ENCODE measurements at regions not wholly inside any gene's neighbourhood (a gene's known extent, or its start where the extent isn't known, plus 50 kb on each side); places are given as distances from the start of the nearest gene placed in this dataset.

DNA sequence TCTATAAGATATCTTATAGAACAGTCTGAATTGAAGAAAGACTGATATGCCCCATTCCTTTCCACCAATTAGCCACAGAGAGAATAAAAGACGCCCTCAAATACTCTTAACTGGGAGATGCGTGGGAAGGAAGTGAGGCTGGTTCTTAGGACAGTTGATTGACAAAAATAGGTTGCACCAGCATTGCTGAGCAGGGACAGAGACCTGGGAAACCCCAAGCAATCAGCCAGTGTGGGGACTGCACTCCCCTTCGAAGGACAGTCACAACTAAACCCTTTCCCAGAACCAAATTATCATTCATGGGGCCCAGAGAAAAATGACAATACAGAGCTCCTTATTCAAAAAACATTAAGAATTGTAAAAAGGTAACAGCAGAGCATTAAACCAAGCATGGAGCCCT is 196.9 kb upstream of the GHITM start:
- TF ChIP-seq, protein P1, sequence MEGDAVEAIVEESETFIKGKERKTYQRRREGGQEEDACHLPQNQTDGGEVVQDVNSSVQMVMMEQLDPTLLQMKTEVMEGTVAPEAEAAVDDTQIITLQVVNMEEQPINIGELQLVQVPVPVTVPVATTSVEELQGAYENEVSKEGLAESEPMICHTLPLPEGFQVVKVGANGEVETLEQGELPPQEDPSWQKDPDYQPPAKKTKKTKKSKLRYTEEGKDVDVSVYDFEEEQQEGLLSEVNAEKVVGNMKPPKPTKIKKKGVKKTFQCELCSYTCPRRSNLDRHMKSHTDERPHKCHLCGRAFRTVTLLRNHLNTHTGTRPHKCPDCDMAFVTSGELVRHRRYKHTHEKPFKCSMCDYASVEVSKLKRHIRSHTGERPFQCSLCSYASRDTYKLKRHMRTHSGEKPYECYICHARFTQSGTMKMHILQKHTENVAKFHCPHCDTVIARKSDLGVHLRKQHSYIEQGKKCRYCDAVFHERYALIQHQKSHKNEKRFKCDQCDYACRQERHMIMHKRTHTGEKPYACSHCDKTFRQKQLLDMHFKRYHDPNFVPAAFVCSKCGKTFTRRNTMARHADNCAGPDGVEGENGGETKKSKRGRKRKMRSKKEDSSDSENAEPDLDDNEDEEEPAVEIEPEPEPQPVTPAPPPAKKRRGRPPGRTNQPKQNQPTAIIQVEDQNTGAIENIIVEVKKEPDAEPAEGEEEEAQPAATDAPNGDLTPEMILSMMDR (IDR thresholded peaks at IDR 0.05; ENCODE audit: insufficient read depth, low read length, poor library complexity, severe bottlenecking), result no peak
- no peaks in the 10 kb centered on the region for H3K36me3 ChIP-seq (ENCODE audit: control insufficient read depth, insufficient read depth, low read length)
- no peak overlapping the region for H3K4me3 ChIP-seq (ENCODE audit: low read depth, low read length)
- no peaks in the 10 kb centered on the region for H3K27me3 ChIP-seq (ENCODE audit: control insufficient read depth, insufficient read depth, low read length)
- no peak for DNase-seq (ENCODE audit: low read depth)

DNA sequence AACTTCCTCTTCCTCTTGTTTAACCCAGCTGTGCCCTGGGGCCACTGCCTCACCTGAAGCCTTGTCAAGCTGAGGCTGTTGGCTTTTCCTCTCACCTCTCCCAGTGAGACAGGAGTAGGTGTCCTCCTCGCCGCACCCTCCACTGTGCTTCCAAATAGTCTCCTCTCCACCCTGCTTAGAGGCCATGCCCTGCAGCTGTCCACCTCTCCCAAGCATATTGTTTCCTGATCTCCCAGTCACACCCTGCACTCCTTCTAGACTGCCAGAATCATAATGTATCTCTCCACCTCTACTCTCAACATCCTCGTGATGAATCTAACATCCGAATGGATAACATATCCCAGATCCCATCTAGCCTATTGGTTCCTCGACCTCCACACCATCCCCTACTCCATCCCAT is 196.3 kb upstream of the GHITM start:
- TF ChIP-seq, protein P1 (IDR thresholded peaks at IDR 0.05; ENCODE audit: insufficient read depth, low read length, poor library complexity, severe bottlenecking), result no peak
- Histone ChIP-seq H3K4me3 (ENCODE audit: low read depth, low read length) (no peak overlapping the region), H3K27me3 (ENCODE audit: control insufficient read depth, insufficient read depth, low read length) (no peaks in the 10 kb centered on the region), H3K36me3 (ENCODE audit: control insufficient read depth, insufficient read depth, low read length) (no peaks in the 10 kb centered on the region)
- no peak for DNase-seq (ENCODE audit: low read depth)

DNA sequence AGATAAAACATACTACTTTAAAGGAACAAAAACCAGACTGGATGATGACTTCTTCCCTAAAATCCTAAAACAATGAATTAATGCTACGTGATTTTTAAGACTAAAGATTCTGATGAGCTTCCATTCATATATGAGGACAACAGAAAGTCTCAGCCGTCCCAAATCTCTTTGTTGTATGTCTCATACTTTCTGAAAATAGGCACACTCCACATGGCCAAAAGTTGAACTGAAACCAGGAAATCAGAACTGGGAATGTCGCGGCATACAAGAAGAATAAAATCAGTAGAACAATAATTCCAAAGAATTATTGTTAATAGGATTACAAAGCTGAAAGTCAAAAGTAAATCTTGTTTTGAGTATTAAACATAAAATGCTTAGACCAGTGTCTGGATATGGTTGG is 195.4 kb upstream of the GHITM start:
- Histone ChIP-seq H3K4me3 (ENCODE audit: low read depth, low read length) (no peak overlapping the region), H3K27me3 (ENCODE audit: control insufficient read depth, insufficient read depth, low read length) (no peaks in the 10 kb centered on the region), H3K36me3 (ENCODE audit: control insufficient read depth, insufficient read depth, low read length) (no peaks in the 10 kb centered on the region)
- DNase-seq (ENCODE audit: low read depth), result no peak
- TF ChIP-seq, protein P1 (IDR thresholded peaks at IDR 0.05; ENCODE audit: insufficient read depth, low read length, poor library complexity, severe bottlenecking), result no peak

DNA sequence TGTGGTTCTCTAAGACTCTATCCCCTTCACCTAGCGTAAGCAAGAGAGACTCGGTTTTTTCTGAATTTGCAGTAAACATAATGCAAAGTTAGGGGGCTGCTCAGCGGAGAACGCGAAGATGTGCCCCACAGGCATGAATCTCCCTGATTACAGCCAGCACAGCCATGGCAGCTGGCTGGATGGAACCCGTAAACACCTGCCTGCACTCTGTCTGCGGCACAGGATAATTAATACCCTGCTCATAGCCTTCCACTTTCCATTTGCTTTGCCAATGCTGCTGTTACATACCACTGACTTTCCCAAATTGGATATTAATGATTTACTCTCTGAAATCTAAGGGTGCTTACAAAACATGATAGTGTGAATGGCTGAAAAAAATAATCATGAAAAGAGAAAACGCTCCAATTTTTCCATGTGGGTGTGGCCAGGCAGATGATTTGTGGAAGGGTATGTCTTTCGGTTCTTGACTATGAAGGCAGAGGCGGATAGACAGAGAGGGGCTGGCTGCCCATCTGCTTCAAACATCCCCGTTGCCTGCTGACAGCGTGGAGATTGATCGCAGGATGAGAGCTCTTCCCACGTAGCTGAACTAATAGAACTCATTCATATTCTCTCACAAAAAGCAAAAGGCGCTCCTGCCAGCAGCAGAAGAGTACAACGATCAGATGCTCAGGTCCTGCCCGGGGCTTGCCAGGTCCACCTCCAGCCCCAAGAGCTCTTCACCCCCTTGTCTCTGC is 193.2 kb upstream of the GHITM start:
- no peak for DNase-seq (ENCODE audit: low read depth)
- Histone ChIP-seq H3K4me3 (ENCODE audit: low read depth, low read length) (no peak overlapping the region), H3K36me3 (ENCODE audit: control insufficient read depth, insufficient read depth, low read length) (no peaks in the 10 kb centered on the region), H3K27me3 (ENCODE audit: control insufficient read depth, insufficient read depth, low read length) (no peaks in the 10 kb centered on the region)
- TF ChIP-seq, protein P1 (IDR thresholded peaks at IDR 0.05; ENCODE audit: insufficient read depth, low read length, poor library complexity, severe bottlenecking), result no peak

DNA sequence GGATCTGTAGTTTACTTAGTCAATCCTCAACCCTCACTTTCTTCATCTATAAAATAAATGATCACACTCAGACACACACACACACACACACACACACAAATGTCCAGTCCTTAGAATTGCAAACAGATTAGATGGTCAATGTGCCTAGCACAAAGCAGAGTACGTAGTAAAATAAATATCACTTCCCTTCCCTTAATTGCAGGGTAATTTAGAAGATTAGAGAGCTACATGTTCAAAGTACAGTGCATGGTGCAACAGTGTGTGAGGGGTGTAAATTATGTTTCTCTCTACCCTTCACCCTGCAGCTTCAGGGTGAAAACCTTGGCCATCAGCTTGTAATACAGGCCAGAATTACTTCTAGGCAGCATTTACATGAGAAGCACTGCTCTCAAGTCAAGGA is 187.0 kb upstream of the GHITM start:
- Histone ChIP-seq H3K27me3 (ENCODE audit: control insufficient read depth, insufficient read depth, low read length) (no peaks in the 10 kb centered on the region), H3K36me3 (ENCODE audit: control insufficient read depth, insufficient read depth, low read length) (no peaks in the 10 kb centered on the region), H3K4me3 (ENCODE audit: low read depth, low read length) (no peak overlapping the region)
- no peak for DNase-seq (ENCODE audit: low read depth)
- TF ChIP-seq, protein P1 (IDR thresholded peaks at IDR 0.05; ENCODE audit: insufficient read depth, low read length, poor library complexity, severe bottlenecking), result no peak

DNA sequence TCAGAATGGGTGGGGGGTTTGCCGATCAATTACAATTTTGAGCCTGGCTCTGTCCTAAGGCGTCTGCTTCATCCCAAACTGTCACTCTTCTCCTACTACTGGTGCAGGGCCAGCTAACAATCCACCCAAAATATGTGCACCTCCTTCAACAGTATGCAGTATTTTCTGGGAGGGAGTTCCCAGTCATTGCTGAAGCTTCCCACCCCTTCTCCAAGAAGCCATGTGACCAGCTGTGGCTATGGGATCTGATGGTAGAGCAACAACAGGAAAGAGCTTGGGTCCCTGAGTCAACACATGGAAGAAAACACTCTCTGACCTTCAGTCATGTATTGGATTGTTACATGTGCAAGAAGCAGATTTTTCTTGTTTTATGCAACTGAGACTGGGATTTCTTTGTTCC is 185.7 kb upstream of the GHITM start:
- H3K36me3 ChIP-seq (ENCODE audit: control insufficient read depth, insufficient read depth, low read length), result no peaks in the 10 kb centered on the region
- TF ChIP-seq, protein P1 (IDR thresholded peaks at IDR 0.05; ENCODE audit: insufficient read depth, low read length, poor library complexity, severe bottlenecking), result no peak
- no peak for DNase-seq (ENCODE audit: low read depth)
- H3K4me3 ChIP-seq (ENCODE audit: low read depth, low read length), result no peak overlapping the region
- no peaks in the 10 kb centered on the region for H3K27me3 ChIP-seq (ENCODE audit: control insufficient read depth, insufficient read depth, low read length)

Data from kidney epithelial cell (primary cell).